GM08714 (cell line): ENCODE measurements at regions not wholly inside any gene's neighbourhood (a gene's known extent, or its start where the extent isn't known, plus 50 kb on each side); places are given as distances from the start of the nearest gene placed in this dataset.

ENCODE experiments used
- H3K4me3 ChIP-seq: fragments of 200-500 bp; sonication (Bioruptor generic); 2 replicates; pipeline ENCODE4 v1.5.1; 2014; ENCODE audit warnings: mild to moderate bottlenecking, low read length, inconsistent platforms
- ZNF274 ChIP-seq: IDR thresholded peaks from 2 replicates; pipeline ENCODE4 v1.6.1; 2012; ENCODE audit warnings: mild to moderate bottlenecking, low read depth, low read length

- H3K4me3 ChIP-seq, result no peak overlapping the region
- no peak for TF ChIP-seq ZNF274
Measured at GRCh38 chr6:112691289-112691688, 344.2 kb downstream of the RFPL4B start.

GRCh38 chr6:112695001-112695400 lies 347.9 kb downstream of the RFPL4B start:
- TF ChIP-seq ZNF274, result no peak

GRCh38 chr6:112697265-112697664 lies 350.1 kb downstream of the RFPL4B start:
- no peak for TF ChIP-seq ZNF274
- H3K4me3 ChIP-seq, result no peak overlapping the region

More at GRCh38 chr6:112695001-112695400, 347.9 kb downstream of the RFPL4B start:
- H3K4me3 ChIP-seq, result no peak overlapping the region

GRCh38 chr6:112701201-112701600 lies 354.1 kb downstream of the RFPL4B start:
- H3K4me3 ChIP-seq, result no peak overlapping the region
- no peak for TF ChIP-seq ZNF274

- no peak overlapping the region for H3K4me3 ChIP-seq
- no peak for TF ChIP-seq ZNF274
Measured at GRCh38 chr6:112710710-112711109, 363.6 kb downstream of the RFPL4B start.

- no peak for TF ChIP-seq ZNF274
- H3K4me3 ChIP-seq, result no peak overlapping the region
Measured at GRCh38 chr6:112713402-112713801, 366.3 kb downstream of the RFPL4B start.

- H3K4me3 ChIP-seq, result no peak overlapping the region
- no peak for TF ChIP-seq ZNF274
Measured at GRCh38 chr6:112717401-112717800, 370.3 kb downstream of the RFPL4B start.

GRCh38 chr6:112717856-112718255 lies 370.7 kb downstream of the RFPL4B start:
- TF ChIP-seq ZNF274, result no peak
- H3K4me3 ChIP-seq, result no peak overlapping the region

- no peak for TF ChIP-seq ZNF274
- H3K4me3 ChIP-seq, result no peak overlapping the region
Measured at GRCh38 chr6:112725541-112726085, 378.5 kb downstream of the RFPL4B start.

GRCh38 chr6:112735129-112735528 lies 388.0 kb downstream of the RFPL4B start:
- H3K4me3 ChIP-seq, result no peak overlapping the region

GRCh38 chr6:112739766-112740165 lies 392.6 kb downstream of the RFPL4B start:
- no peak for TF ChIP-seq ZNF274
- H3K4me3 ChIP-seq, result no peak overlapping the region

More at GRCh38 chr6:112735129-112735528, 388.0 kb downstream of the RFPL4B start:
- no peak for TF ChIP-seq ZNF274

- no peak overlapping the region for H3K4me3 ChIP-seq
- no peak for TF ChIP-seq ZNF274
Measured at GRCh38 chr6:112743323-112743722, 396.2 kb downstream of the RFPL4B start.

- no peak overlapping the region for H3K4me3 ChIP-seq
- no peak for TF ChIP-seq ZNF274
Measured at GRCh38 chr6:112744827-112745226, 397.7 kb downstream of the RFPL4B start.

- TF ChIP-seq ZNF274, result no peak
- H3K4me3 ChIP-seq, result no peak overlapping the region
Measured at GRCh38 chr6:112745765-112746164, 398.6 kb downstream of the RFPL4B start.

- no peak overlapping the region for H3K4me3 ChIP-seq
- no peak for TF ChIP-seq ZNF274
Measured at GRCh38 chr6:112749673-112750072, 402.5 kb downstream of the RFPL4B start.

- no peak for TF ChIP-seq ZNF274
- H3K4me3 ChIP-seq, result no peak overlapping the region
Measured at GRCh38 chr6:112752305-112752704, 405.2 kb downstream of the RFPL4B start.
